Vagina (tissue), 2 donors: ENCODE measurements at regions not wholly inside any gene's neighbourhood (a gene's known extent, or its start where the extent isn't known, plus 50 kb on each side); places are given as distances from the start of the nearest gene placed in this dataset.

Source experiments
- DNase-seq, 2 donors: peaks; one replicate each; pipeline ENCODE4 v3.0.0-alpha.2; 2017; ENCODE audit errors: extremely low spot score in 2 of 2
- H3K27ac ChIP-seq: fragments of 200-600 bp; sonication (generic); one replicate; pipeline ENCODE4 v1.5.1; 2019
- H3K27me3 ChIP-seq: fragments of 200-600 bp; sonication (generic); one replicate; pipeline ENCODE4 v1.5.1; 2019
- H3K36me3 ChIP-seq, 2 donors: fragments of 200-600 bp; sonication (generic); one replicate each; pipeline ENCODE4 v1.5.1; 2017 to 2019
- H3K4me1 ChIP-seq: fragments of 200-600 bp; sonication (generic); one replicate; pipeline ENCODE4 v1.5.1; 2019
- H3K4me3 ChIP-seq, 2 donors: fragments of 200-600 bp; sonication (generic); 1 replicate in 1 of 2; 2 replicates in 1 of 2; pipeline ENCODE4 v1.5.1; 2016 to 2019
- H3K9me3 ChIP-seq: fragments of 200-600 bp; sonication (generic); one replicate; pipeline ENCODE4 v1.5.1; 2019
- CTCF ChIP-seq, 3 experiments: fragments of 450-650 bp in 2 of 3; fragments of 200-600 bp in 1 of 3; sonication (generic) in 1 of 3; IDR thresholded peaks; one replicate each; pipeline ENCODE4 v1.5.1; 2017 to 2019; ENCODE audit warnings: antibody characterized with exemption in 3 of 3, mild to moderate bottlenecking in 2 of 3, moderate library complexity in 2 of 3
- POLR2A ChIP-seq, 2 donors: fragments of 450-650 bp; IDR thresholded peaks; one replicate each; pipeline ENCODE4 v1.6.1; 2017; ENCODE audit warnings: antibody characterized with exemption in 2 of 2, mild to moderate bottlenecking in 2 of 2, moderate library complexity in 2 of 2
- POLR2AphosphoS5 ChIP-seq, 2 donors: sonication (generic); formaldehyde crosslinking; IDR thresholded peaks; one replicate each; pipeline ENCODE4 v1.9.0; 2017; ENCODE audit warnings: antibody characterized with exemption in 2 of 2, mild to moderate bottlenecking in 2 of 2, low read depth in 1 of 2; ENCODE audit not compliant: insufficient read depth in 1 of 2
- intact Hi-C: fragments of 100-400 bp; cut with DNase I; formaldehyde crosslinking; loops from one replicate; pipeline ENCODE4 v1.15.1; 2023

- Histone ChIP-seq H3K36me3 (no peaks in the 10 kb centered on the region), H3K4me1 (no peaks in the 10 kb centered on the region), H3K27me3 (no peaks in the 10 kb centered on the region), H3K9me3 (no peaks in the 10 kb centered on the region), H3K27ac (no peak overlapping the region), H3K4me3 (no peak overlapping the region)
- intact Hi-C loops: no loop called here
- no peak for DNase-seq
- TF ChIP-seq CTCF (IDR thresholded peaks at IDR 0.05): no peak
- no peak for TF ChIP-seq POLR2AphosphoS5 (IDR thresholded peaks at IDR 0.05; ENCODE audit: insufficient read depth in 1 of 2, low read depth in 1 of 2)
- no peak for TF ChIP-seq POLR2A (IDR thresholded peaks at IDR 0.05)
Observed at GRCh38 chr12:116442304-116442703, 116.9 kb upstream of the MAP1LC3B2 start.

DNA sequence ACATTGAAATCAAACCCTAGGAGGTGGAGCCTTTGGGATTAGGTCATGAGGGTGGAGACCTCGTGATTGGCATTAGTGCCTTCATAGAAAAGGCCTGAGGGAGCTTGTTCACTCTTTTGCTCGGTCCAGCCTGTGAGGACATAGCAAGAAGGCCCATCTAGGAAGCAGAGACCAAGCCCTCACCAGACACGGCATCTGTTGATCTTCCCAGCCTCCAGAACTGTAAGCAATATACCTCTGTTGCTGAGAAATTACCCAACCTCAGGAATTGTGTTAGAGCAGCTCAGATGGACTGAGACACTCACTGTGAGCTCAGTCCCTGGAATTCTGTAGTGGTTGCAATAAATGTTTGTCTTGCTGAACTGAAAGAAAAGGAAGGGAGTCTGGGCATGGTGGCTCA lies 116.2 kb upstream of the MAP1LC3B2 start:
- no peak for DNase-seq
- intact Hi-C loops: no loop called here
- no peaks in the 10 kb centered on the region for H3K36me3 ChIP-seq

DNA sequence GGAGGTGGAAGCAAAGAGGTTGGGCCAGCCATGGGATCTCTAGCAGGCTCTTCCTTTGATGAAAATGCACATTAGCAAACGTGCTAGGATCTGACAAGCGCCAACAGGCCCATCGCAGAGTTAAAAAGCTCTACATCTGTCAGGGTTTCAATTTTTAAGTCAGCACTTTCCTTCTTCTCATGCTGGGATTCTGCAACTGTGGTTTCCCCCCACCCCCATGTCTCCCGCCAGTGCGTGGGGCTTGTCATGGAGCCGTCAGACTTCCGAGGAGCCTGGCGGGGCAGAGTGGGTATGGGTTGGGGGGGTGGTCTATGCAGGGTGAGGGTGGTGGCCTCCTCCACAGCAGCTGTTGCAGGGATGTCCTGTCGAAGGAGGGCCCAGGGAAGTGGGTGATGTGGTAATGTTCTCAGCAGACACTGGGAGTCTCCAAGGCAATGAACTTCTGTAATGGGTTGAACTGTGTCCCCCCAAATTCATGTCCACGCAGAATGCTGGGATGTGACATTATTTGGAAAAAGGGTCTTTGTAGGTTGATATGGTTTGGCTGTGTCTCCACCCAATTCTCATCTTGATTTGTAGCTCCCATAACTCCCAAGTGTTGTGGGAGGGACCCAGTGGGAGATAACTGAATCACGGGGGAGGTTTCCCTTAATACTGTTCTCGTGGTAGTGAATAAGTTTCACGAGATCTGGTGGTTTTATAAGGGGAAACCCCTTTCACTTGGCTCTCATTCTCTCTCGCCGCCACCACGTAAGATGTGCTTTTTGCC lies 115.2 kb upstream of the MAP1LC3B2 start:
- Histone ChIP-seq H3K4me1 (no peaks in the 10 kb centered on the region), H3K36me3 (no peaks in the 10 kb centered on the region), H3K9me3 (no peaks in the 10 kb centered on the region), H3K4me3 (no peak overlapping the region), H3K27ac (no peak overlapping the region), H3K27me3 (no peaks in the 10 kb centered on the region)
- intact Hi-C loops: no loop called here
- TF ChIP-seq POLR2AphosphoS5 (IDR thresholded peaks at IDR 0.05; ENCODE audit: insufficient read depth in 1 of 2, low read depth in 1 of 2) (no peak), POLR2A (IDR thresholded peaks at IDR 0.05) (no peak), CTCF (IDR thresholded peaks at IDR 0.05) (no peak)
- no peak for DNase-seq

More for the DNA sequence above, 116.2 kb upstream of the MAP1LC3B2 start:
- no peaks in the 10 kb centered on the region for H3K4me1 ChIP-seq
- no peak overlapping the region for H3K4me3 ChIP-seq
- H3K27ac ChIP-seq: no peak overlapping the region
- no peak for TF ChIP-seq CTCF (IDR thresholded peaks at IDR 0.05)
- H3K27me3 ChIP-seq: no peaks in the 10 kb centered on the region
- H3K9me3 ChIP-seq: no peaks in the 10 kb centered on the region

GRCh38 chr12:116444590-116444943 lies 114.6 kb upstream of the MAP1LC3B2 start:
- TF ChIP-seq POLR2AphosphoS5 (IDR thresholded peaks at IDR 0.05; ENCODE audit: insufficient read depth in 1 of 2, low read depth in 1 of 2): no peak
- no peak for TF ChIP-seq CTCF (IDR thresholded peaks at IDR 0.05)
- TF ChIP-seq POLR2A (IDR thresholded peaks at IDR 0.05): no peak
- DNase-seq: no peak
- no peaks in the 10 kb centered on the region for H3K9me3 ChIP-seq
- no peaks in the 10 kb centered on the region for H3K36me3 ChIP-seq
- no peak overlapping the region for H3K27ac ChIP-seq
- intact Hi-C loops: no loop called here
- H3K4me3 ChIP-seq: no peak overlapping the region
- no peaks in the 10 kb centered on the region for H3K27me3 ChIP-seq
- H3K4me1 ChIP-seq: no peaks in the 10 kb centered on the region

DNA sequence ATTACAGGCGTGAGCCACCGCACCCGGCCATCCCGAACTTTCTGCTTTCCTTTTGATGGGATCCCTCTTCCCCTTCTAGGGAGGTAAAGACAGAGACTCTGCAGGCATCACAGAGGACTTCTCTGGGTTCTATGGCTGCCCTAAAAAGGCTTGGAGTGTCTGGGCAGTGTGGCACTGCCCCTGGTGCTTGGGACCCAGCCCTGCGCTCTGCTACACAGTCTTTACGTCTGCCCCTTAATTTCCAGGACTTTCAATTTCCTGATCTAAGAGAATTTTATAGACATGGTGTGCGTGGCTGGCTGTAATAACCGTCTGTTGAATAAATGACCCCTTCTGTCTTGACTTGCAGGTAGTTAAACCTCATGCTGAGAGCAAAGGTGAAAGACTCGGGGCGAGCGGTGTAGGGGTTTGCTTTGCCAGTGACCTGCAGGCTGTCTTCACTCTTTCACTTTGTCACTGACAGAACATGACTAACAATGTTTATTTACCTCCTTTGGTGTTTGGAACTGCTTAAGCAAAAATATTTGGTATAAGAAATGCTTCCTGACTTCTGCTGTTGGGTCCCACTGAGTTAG lies 110.9 kb upstream of the MAP1LC3B2 start:
- no peaks in the 10 kb centered on the region for H3K9me3 ChIP-seq
- intact Hi-C loops: no loop called here
- no peaks in the 10 kb centered on the region for H3K27me3 ChIP-seq
- H3K27ac ChIP-seq: no peak overlapping the region
- no peaks in the 10 kb centered on the region for H3K4me1 ChIP-seq
- TF ChIP-seq CTCF (IDR thresholded peaks at IDR 0.05) (no peak), POLR2A (IDR thresholded peaks at IDR 0.05) (no peak)
- DNase-seq: no peak
- no peak overlapping the region for H3K4me3 ChIP-seq
- H3K36me3 ChIP-seq: no peaks in the 10 kb centered on the region
